Left lung (tissue), 4 donors: ENCODE measurements at regions not wholly inside any gene's neighbourhood (a gene's known extent, or its start where the extent isn't known, plus 50 kb on each side); places are given as distances from the start of the nearest gene placed in this dataset.

Experiments
- ATAC-seq: fragments of 200-7000 bp; cut with Tn5 transposase; one replicate; pipeline ENCODE4 v1.9.1; 2020; ENCODE audit warnings: moderate library complexity
- DNase-seq, 4 donors: peaks; one replicate each; pipeline ENCODE4 v3.0.0-alpha.2; 2013 to 2020
- H3K27ac ChIP-seq, 2 donors: fragments of 200-600 bp; sonication (generic) in 1 of 2; one replicate each; pipeline versions ENCODE4 v1.5.0 to v1.8.0; 2020 to 2021
- H3K27me3 ChIP-seq, 2 donors: fragments of 200-600 bp; sonication (generic) in 1 of 2; one replicate each; pipeline versions ENCODE4 v1.5.0 to v1.8.0; 2020 to 2021
- H3K36me3 ChIP-seq, 2 donors: fragments of 200-600 bp; sonication (generic) in 1 of 2; one replicate each; pipeline versions ENCODE4 v1.5.0 to v1.8.0; 2020 to 2021
- H3K4me1 ChIP-seq, 2 donors: fragments of 200-600 bp; one replicate each; pipeline ENCODE4 v1.8.0; 2021
- H3K4me3 ChIP-seq, 2 donors: fragments of 200-600 bp; sonication (generic) in 1 of 2; one replicate each; pipeline versions ENCODE4 v1.5.0 to v1.8.0; 2020 to 2021; ENCODE audit warnings: mild to moderate bottlenecking in 1 of 2
- H3K9me3 ChIP-seq, 2 donors: fragments of 200-600 bp; sonication (generic) in 1 of 2; one replicate each; pipeline versions ENCODE4 v1.5.0 to v1.8.0; 2020 to 2021
- CTCF ChIP-seq, 2 donors: fragments of 200-600 bp; sonication (generic) in 1 of 2; IDR thresholded peaks; one replicate each; pipeline versions ENCODE4 v1.5.0 to v1.8.0; 2021; ENCODE audit warnings: antibody characterized with exemption in 2 of 2
- intact Hi-C, 2 donors: fragments of 100-400 bp; cut with DNase I; formaldehyde crosslinking; loops; one replicate each; pipeline versions ENCODE4 v1.11.2 to v1.14.2; 2022
- donor health status: DM: no; HTN: yes; CAD: no.
- donor health status: DM: no; HTN: no; CAD: no.

GRCh38 chr14:34359420-34360117 is 102.5 kb downstream of the SPTSSA start:
- H3K36me3 ChIP-seq, result no peaks in the 10 kb centered on the region
- peak in 1 of 4 donors; percentile 50 for DNase-seq
- no peak for TF ChIP-seq CTCF (IDR thresholded peaks at IDR 0.05)
- no peaks in the 10 kb centered on the region for H3K9me3 ChIP-seq
- H3K4me1 ChIP-seq, result peaks cover 11 to 33% of the 10 kb centered on the region in 2 donors
- ATAC-seq, result peak; percentile 38
- H3K27ac ChIP-seq, result no peak overlapping the region
- intact Hi-C loops, result no loop called here
- no peak overlapping the region for H3K4me3 ChIP-seq
- H3K27me3 ChIP-seq, result no peaks in the 10 kb centered on the region

- no peak for DNase-seq
- no peak for TF ChIP-seq CTCF (IDR thresholded peaks at IDR 0.05)
- H3K36me3 ChIP-seq, result no peaks in the 10 kb centered on the region
- no peak overlapping the region for H3K4me3 ChIP-seq
- no peaks in the 10 kb centered on the region for H3K9me3 ChIP-seq
- H3K27ac ChIP-seq, result no peak overlapping the region
- intact Hi-C loops, result no loop called here
- ATAC-seq, result no peak
- H3K27me3 ChIP-seq, result no peaks in the 10 kb centered on the region
- H3K4me1 ChIP-seq, result peaks cover 0 to 2% of the 10 kb centered on the region in 2 donors
Measured at GRCh38 chr14:34356264-34356654, 105.8 kb downstream of the SPTSSA start.

- intact Hi-C loops, result no loop called here
- no peak overlapping the region for H3K4me3 ChIP-seq
- DNase-seq (no peak), ATAC-seq (peak; percentile 67)
- H3K9me3 ChIP-seq, result no peaks in the 10 kb centered on the region
- H3K27me3 ChIP-seq, result no peaks in the 10 kb centered on the region
- TF ChIP-seq CTCF (IDR thresholded peaks at IDR 0.05), result no peak
- no peaks in the 10 kb centered on the region for H3K4me1 ChIP-seq
- H3K27ac ChIP-seq, result peak overlapping the region in 1 of 2 donors; percentile 34
- no peaks in the 10 kb centered on the region for H3K36me3 ChIP-seq
Measured at GRCh38 chr14:34355584-34356263, 106.3 kb downstream of the SPTSSA start.

GRCh38 chr14:34354556-34354955 is 107.5 kb downstream of the SPTSSA start:
- H3K4me3 ChIP-seq, result no peak overlapping the region
- no peaks in the 10 kb centered on the region for H3K27me3 ChIP-seq
- H3K36me3 ChIP-seq, result no peaks in the 10 kb centered on the region
- DNase-seq (no peak), ATAC-seq (no peak)
- no peak overlapping the region for H3K27ac ChIP-seq
- H3K9me3 ChIP-seq, result no peaks in the 10 kb centered on the region
- intact Hi-C loops, result no loop called here
- TF ChIP-seq CTCF (IDR thresholded peaks at IDR 0.05), result no peak
- H3K4me1 ChIP-seq, result no peaks in the 10 kb centered on the region

- no peaks in the 10 kb centered on the region for H3K4me1 ChIP-seq
- no peak overlapping the region for H3K27ac ChIP-seq
- H3K27me3 ChIP-seq, result no peaks in the 10 kb centered on the region
- no peak overlapping the region for H3K4me3 ChIP-seq
- H3K9me3 ChIP-seq, result no peaks in the 10 kb centered on the region
- no peaks in the 10 kb centered on the region for H3K36me3 ChIP-seq
- DNase-seq (no peak), ATAC-seq (no peak)
- TF ChIP-seq CTCF (IDR thresholded peaks at IDR 0.05), result no peak
- intact Hi-C loops, result no loop called here
Measured at GRCh38 chr14:34350903-34351302, 111.1 kb downstream of the SPTSSA start.
